A549 (cell line): ENCODE measurements at regions not wholly inside any gene's neighbourhood (a gene's known extent, or its start where the extent isn't known, plus 50 kb on each side); places are given as distances from the start of the nearest gene placed in this dataset.

Source experiments
- ATAC-seq, 2 experiments: fragments of 200-7000 bp in 1 of 2; fragments of >200 bp in 1 of 2; cut with Nextera tagmentation in 1 of 2; cut with Tn5 transposase in 1 of 2; 3 replicates each; pipeline versions ENCODE4 v1.8.0 to v1.9.1; 2018 to 2020; ENCODE audit warnings: mild to moderate bottlenecking in 1 of 2, moderate library complexity in 1 of 2
- CTCF ChIA-PET: fragments of 300-600 bp; sonication (Branson Sonifier 250); formaldehyde crosslinking; extraction: SDS; loops from one replicate; lab custom pipeline; 2021; ENCODE audit warnings: antibody characterized with exemption, inconsistent platforms; lab: Yijun Ruan, JAX
- POLR2A ChIA-PET: fragments of 350-600 bp; formaldehyde crosslinking; extraction: SDS; loops from one replicate; lab custom pipeline; 2021; ENCODE audit warnings: antibody characterized with exemption, inconsistent platforms; lab: Yijun Ruan, JAX
- DNase-seq, 2 experiments: peaks; one replicate each; pipeline versions ENCODE4 v3.0.0 to v3.0.0-alpha.2; 2011 to 2016; ENCODE audit warnings: low read depth in 1 of 2, low spot score in 1 of 2
- FAIRE-seq: peaks from 2 replicates; lab custom pipeline; 2011; peaks lifted over from hg19 to GRCh38; lab: Jason Lieb, UNC
- H3K27ac ChIP-seq, 2 experiments: fragments of >200 bp; sonication (Bioruptor Twin); formaldehyde crosslinking; 3 replicates each; pipeline ENCODE4 v1.5.1; 2016 to 2017
- H3K4me1 ChIP-seq: fragments of >200 bp; sonication (Bioruptor Twin); formaldehyde crosslinking; 3 replicates; pipeline ENCODE4 v1.6.1; 2016
- H3K4me2 ChIP-seq: fragments of >200 bp; sonication (Bioruptor Twin); formaldehyde crosslinking; 3 replicates; pipeline ENCODE4 v1.6.1; 2016
- H3K4me3 ChIP-seq: fragments of >200 bp; sonication (Bioruptor Twin); formaldehyde crosslinking; 3 replicates; pipeline ENCODE4 v1.5.1; 2016
- H3K9me3 ChIP-seq: fragments of >200 bp; sonication (Bioruptor Twin); formaldehyde crosslinking; 3 replicates; pipeline ENCODE4 v1.6.1; 2016
- CBX2 ChIP-seq: fragments of 200-600 bp; sonication (generic); IDR thresholded peaks from 2 replicates; pipeline ENCODE4 v1.6.1; 2016; ENCODE audit warnings: low read depth, mild to moderate bottlenecking, borderline replicate concordance
- CHD2 ChIP-seq: fragments of 150-350 bp; IDR thresholded peaks from 2 replicates; pipeline ENCODE4 v1.6.1; 2014; ENCODE audit warnings: low read length; ENCODE audit not compliant: partially characterized antibody
- CHD4 ChIP-seq: fragments of 200-600 bp; sonication (generic); IDR thresholded peaks from 2 replicates; pipeline ENCODE4 v1.6.1; 2016; ENCODE audit warnings: antibody characterized with exemption, mild to moderate bottlenecking, borderline replicate concordance
- E2F6 ChIP-seq: IDR thresholded peaks from 2 replicates; pipeline ENCODE4 v1.6.1; 2012; ENCODE audit warnings: low read depth, borderline replicate concordance
- EHMT2 ChIP-seq: fragments of 200-600 bp; sonication (generic); IDR thresholded peaks from 2 replicates; pipeline ENCODE4 v1.6.1; 2016; ENCODE audit warnings: antibody characterized with exemption, low read depth, mild to moderate bottlenecking, moderate library complexity
- ELK1 ChIP-seq: fragments of 150-350 bp; IDR thresholded peaks from 2 replicates; pipeline ENCODE4 v1.6.1; 2014; ENCODE audit warnings: low read depth, mild to moderate bottlenecking, low read length
- ESRRA ChIP-seq: fragments of 150-350 bp; IDR thresholded peaks from 2 replicates; pipeline ENCODE4 v1.6.1; 2014; ENCODE audit warnings: mild to moderate bottlenecking, low read length, borderline replicate concordance
- FOSB ChIP-seq: fragments of 250-450 bp; sonication (Bioruptor Pico); IDR thresholded peaks from 2 replicates; pipeline ENCODE4 v1.5.0; 2020; ENCODE audit warnings: mild to moderate bottlenecking, moderate library complexity
- FOXS1 ChIP-seq: fragments of 250-450 bp; sonication (Bioruptor Pico); IDR thresholded peaks from 2 replicates; pipeline ENCODE4 v1.5.0; 2020; ENCODE audit warnings: mild to moderate bottlenecking, moderate library complexity
- GATA3 ChIP-seq: IDR thresholded peaks from 2 replicates; pipeline ENCODE4 v1.6.1; 2012; ENCODE audit warnings: borderline replicate concordance
- HES2 ChIP-seq: fragments of >200 bp; sonication (Bioruptor Twin); formaldehyde crosslinking; IDR thresholded peaks from 2 replicates; pipeline ENCODE4 v1.6.1; 2016
- HMGXB4 ChIP-seq: fragments of 250-450 bp; sonication (Bioruptor Pico); IDR thresholded peaks from 2 replicates; pipeline ENCODE4 v1.5.0; 2021; ENCODE audit warnings: mild to moderate bottlenecking, moderate library complexity, borderline replicate concordance
- HOXA7 ChIP-seq: fragments of 250-450 bp; sonication (Bioruptor Pico); IDR thresholded peaks from 2 replicates; pipeline ENCODE4 v1.5.0; 2020; ENCODE audit warnings: mild to moderate bottlenecking, moderate library complexity
- HOXB5 ChIP-seq: fragments of 250-450 bp; sonication (Bioruptor Pico); IDR thresholded peaks from 2 replicates; pipeline ENCODE4 v1.5.0; 2020; ENCODE audit warnings: mild to moderate bottlenecking, moderate library complexity
- JUN ChIP-seq, 2 experiments: fragments of >200 bp; sonication (Bioruptor Twin); formaldehyde crosslinking; IDR thresholded peaks; 2 replicates in 1 of 2; 3 replicates in 1 of 2; pipeline ENCODE4 v1.6.1; 2016 to 2017
- KDM5A ChIP-seq: fragments of 200-600 bp; sonication (generic); IDR thresholded peaks from 2 replicates; pipeline ENCODE4 v1.6.1; 2016; ENCODE audit warnings: antibody characterized with exemption, mild to moderate bottlenecking
- MAFK ChIP-seq: fragments of 450-650 bp; IDR thresholded peaks from 2 replicates; pipeline ENCODE4 v1.6.1; 2014; ENCODE audit not compliant: partially characterized antibody
- MAZ ChIP-seq: fragments of 150-350 bp; IDR thresholded peaks from 2 replicates; pipeline ENCODE4 v1.6.1; 2014; ENCODE audit warnings: antibody characterized with exemption, low read depth, low read length, borderline replicate concordance
- MYC ChIP-seq: IDR thresholded peaks from 2 replicates; pipeline ENCODE4 v1.6.1; 2012; ENCODE audit warnings: mild to moderate bottlenecking, inconsistent platforms, low read length, improper control_type of control experiment, borderline replicate concordance
- RARB ChIP-seq: fragments of 250-450 bp; sonication (Bioruptor Pico); IDR thresholded peaks from 2 replicates; pipeline ENCODE4 v1.8.0; 2021; ENCODE audit warnings: mild to moderate bottlenecking, moderate library complexity
- RCOR1 ChIP-seq: fragments of 150-350 bp; IDR thresholded peaks from 2 replicates; pipeline ENCODE4 v1.6.1; 2014; ENCODE audit warnings: antibody characterized with exemption, low read length, low read depth
- RFX5 ChIP-seq: fragments of 450-650 bp; IDR thresholded peaks from 2 replicates; pipeline ENCODE4 v1.7.1; 2014; ENCODE audit warnings: antibody characterized with exemption, mild to moderate bottlenecking, moderate library complexity
- TP53 ChIP-seq: fragments of 250-450 bp; sonication (Bioruptor Pico); IDR thresholded peaks from 2 replicates; pipeline ENCODE4 v1.5.0; 2021; ENCODE audit warnings: mild to moderate bottlenecking, moderate library complexity
- USF2 ChIP-seq: fragments of 450-650 bp; IDR thresholded peaks from 2 replicates; pipeline ENCODE4 v1.6.1; 2014; ENCODE audit warnings: antibody characterized with exemption
- ZC3H11A ChIP-seq: fragments of 450-650 bp; IDR thresholded peaks from 2 replicates; pipeline ENCODE4 v1.6.1; 2014; ENCODE audit warnings: antibody characterized with exemption, mild to moderate bottlenecking
- ZFP36 ChIP-seq: fragments of 450-650 bp; IDR thresholded peaks from 2 replicates; pipeline ENCODE4 v1.6.1; 2014; ENCODE audit warnings: borderline replicate concordance; ENCODE audit not compliant: partially characterized antibody
- ZNF302 ChIP-seq: fragments of 250-450 bp; sonication (Bioruptor Pico); IDR thresholded peaks from 2 replicates; pipeline ENCODE4 v1.9.0; 2021; ENCODE audit warnings: inconsistent platforms, mild to moderate bottlenecking, moderate library complexity
- ZSCAN20 ChIP-seq: fragments of 250-450 bp; sonication (Bioruptor Pico); IDR thresholded peaks from 2 replicates; pipeline ENCODE4 v1.8.0; 2022; ENCODE audit warnings: mild to moderate bottlenecking, moderate library complexity
- WGBS: methylation state at CpG from one replicate; pipeline ENCODE4 v1.1.6; 2017; ENCODE audit errors: missing lambda C conversion rate; 5-methylcytosine and 5-hydroxymethylcytosine counted together

GRCh38 chr5:164289526-164289925 is 784.1 kb downstream of the MAT2B start:
- Histone ChIP-seq H3K4me2 (no peak overlapping the region), H3K27ac (no peak overlapping the region), H3K9me3 (no peaks in the 10 kb centered on the region), H3K4me3 (no peak overlapping the region), H3K4me1 (no peaks in the 10 kb centered on the region)
- no peak for ATAC-seq
- no peak for DNase-seq
- 9% methylated on average over 1 of the region's 1 CpG for WGBS
- ChIA-PET POLR2A (no interaction called here), CTCF (no interaction called here)
- no peak for TF ChIP-seq MAZ
- no peak for TF ChIP-seq KDM5A
- TF ChIP-seq TP53 (CRISPR knock-in tag): no peak
- no peak for TF ChIP-seq ZC3H11A
- no peak for TF ChIP-seq CHD4
- no peak for TF ChIP-seq USF2
- TF ChIP-seq MAFK: no peak
- TF ChIP-seq ZSCAN20 (CRISPR knock-in tag): no peak
- no peak for TF ChIP-seq HOXA7
- TF ChIP-seq E2F6: no peak
- TF ChIP-seq FOXS1 (CRISPR knock-in tag): no peak
- TF ChIP-seq ESRRA: no peak
- no peak for FAIRE-seq

GRCh38 chr5:164296603-164297080 is 791.2 kb downstream of the MAT2B start:
- Histone ChIP-seq H3K4me1 (no peaks in the 10 kb centered on the region), H3K4me2 (no peak overlapping the region), H3K27ac (no peak overlapping the region), H3K9me3 (no peaks in the 10 kb centered on the region), H3K4me3 (no peak overlapping the region)
- ChIA-PET POLR2A (no interaction called here), CTCF (no interaction called here)
- 8% methylated on average over 14 of the region's 14 CpGs for WGBS
- ATAC-seq (no peak), DNase-seq (no peak), FAIRE-seq (no peak)
- TF ChIP-seq TP53 (CRISPR knock-in tag) (no peak), ZC3H11A (no peak), HES2 (no peak), CHD2 (no peak), MYC (no peak), HOXB5 (CRISPR knock-in tag) (no peak), ZNF302 (CRISPR knock-in tag) (no peak), CBX2 (no peak), RARB (CRISPR knock-in tag) (no peak), ZSCAN20 (CRISPR knock-in tag) (no peak)

GRCh38 chr5:164298165-164298564 is 792.7 kb downstream of the MAT2B start:
- FAIRE-seq (no peak), DNase-seq (no peak), ATAC-seq (no peak)
- WGBS: 0% methylated on average over 2 of the region's 2 CpGs
- Histone ChIP-seq H3K27ac (no peak overlapping the region), H3K4me3 (no peak overlapping the region), H3K4me1 (no peaks in the 10 kb centered on the region), H3K9me3 (no peaks in the 10 kb centered on the region), H3K4me2 (no peak overlapping the region)
- TF ChIP-seq HOXA7 (no peak), RCOR1 (no peak), CHD4 (no peak), FOSB (no peak), EHMT2 (no peak), HMGXB4 (CRISPR knock-in tag) (no peak), E2F6 (no peak), ZC3H11A (no peak), ZFP36 (no peak), ZSCAN20 (CRISPR knock-in tag) (no peak), GATA3 (no peak), ELK1 (no peak), RFX5 (no peak), ZNF302 (CRISPR knock-in tag) (no peak), JUN (IDR thresholded peaks at IDR 0.05) (no peak)
- ChIA-PET POLR2A (no interaction called here), CTCF (no interaction called here)
